GM18519 (cell line): ENCODE measurements at regions not wholly inside any gene's neighbourhood (a gene's known extent, or its start where the extent isn't known, plus 50 kb on each side); places are given as distances from the start of the nearest gene placed in this dataset.
"Not testable (repeated sequence)": the region's sequence is repeated elsewhere in the genome, so short reads cannot be mapped to it uniquely, and the experiment has no call there.

Experiments used
- ATAC-seq: cut with Tn5 transposase; IDR thresholded peaks from one replicate; pipeline ENCODE4 v1.9.1; 2021; ENCODE audit warnings: mild to moderate bottlenecking, moderate library complexity; ENCODE audit not compliant: unreplicated experiment, low FRiP score

DNA sequence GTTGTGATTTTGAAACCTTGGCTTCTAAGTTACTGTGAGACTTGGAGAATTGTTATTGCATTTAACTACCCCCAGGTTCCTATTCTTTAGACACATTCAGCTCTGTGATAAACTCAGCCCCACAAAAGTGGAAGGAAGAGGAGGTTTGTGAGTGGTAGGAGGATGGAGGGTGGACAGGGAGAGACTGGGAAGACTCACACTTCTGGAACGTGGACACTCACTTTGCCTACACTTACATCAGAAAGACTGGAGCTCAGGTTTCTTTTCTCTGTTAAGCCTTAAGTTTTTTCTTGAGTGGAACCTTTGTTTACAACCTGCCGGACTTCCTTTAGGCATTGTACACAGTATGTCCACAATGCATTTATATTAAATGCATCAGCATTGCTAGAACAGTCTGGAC is 99.0 kb downstream of the AREG start:
- ATAC-seq, result no peak

DNA sequence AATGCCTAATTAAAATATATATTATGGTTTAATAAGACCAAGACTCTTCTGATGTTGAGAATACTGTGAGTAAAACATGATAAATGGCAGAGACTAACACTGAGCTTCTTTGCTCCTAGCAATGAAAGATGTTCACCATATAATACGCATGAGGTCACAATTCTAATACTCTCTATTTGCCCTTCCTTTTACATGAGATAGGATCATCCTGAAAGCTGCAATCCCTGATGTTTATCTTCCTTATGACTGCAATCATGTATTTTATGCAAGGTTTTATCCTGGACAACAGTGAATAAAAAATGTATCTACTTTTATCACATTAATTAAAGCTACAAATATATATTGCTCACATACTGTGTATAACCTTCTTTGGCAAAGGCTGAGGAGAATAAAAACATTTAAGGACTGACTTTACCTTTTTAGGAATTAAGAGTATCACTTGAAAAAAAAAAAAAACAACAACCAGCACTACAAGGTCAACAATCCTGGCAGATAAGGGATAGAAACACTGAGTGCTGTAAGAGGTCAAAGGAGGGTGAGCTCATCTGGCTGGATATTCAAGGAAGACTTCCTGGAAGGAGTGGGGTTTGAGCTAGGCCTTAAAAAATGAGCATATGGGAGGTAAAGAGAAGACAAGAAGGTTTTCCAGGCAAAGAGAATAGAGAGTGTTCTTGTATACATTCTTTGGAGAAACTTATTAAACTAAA is 99.9 kb downstream of the AREG start:
- ATAC-seq, result no peak

DNA sequence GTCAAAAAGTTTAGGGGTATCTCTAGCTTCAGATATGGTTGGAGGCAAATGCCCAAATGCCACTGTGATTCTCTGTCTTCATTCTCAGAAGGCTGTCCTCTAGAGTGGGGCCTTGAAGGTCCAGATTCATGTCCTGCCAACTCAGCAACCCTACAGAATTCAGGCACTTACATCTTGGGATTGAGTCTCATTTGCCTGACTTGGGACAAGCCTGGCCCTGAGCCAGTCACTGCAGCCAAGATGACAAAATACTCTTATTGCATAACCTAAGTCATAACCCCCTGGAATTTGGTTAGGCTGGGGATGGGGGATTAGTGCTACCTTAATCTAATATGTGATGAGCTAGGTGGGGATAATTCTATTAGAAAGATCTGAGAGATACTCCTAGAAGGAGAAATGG is 100.5 kb downstream of the AREG start:
- ATAC-seq, result no peak

DNA sequence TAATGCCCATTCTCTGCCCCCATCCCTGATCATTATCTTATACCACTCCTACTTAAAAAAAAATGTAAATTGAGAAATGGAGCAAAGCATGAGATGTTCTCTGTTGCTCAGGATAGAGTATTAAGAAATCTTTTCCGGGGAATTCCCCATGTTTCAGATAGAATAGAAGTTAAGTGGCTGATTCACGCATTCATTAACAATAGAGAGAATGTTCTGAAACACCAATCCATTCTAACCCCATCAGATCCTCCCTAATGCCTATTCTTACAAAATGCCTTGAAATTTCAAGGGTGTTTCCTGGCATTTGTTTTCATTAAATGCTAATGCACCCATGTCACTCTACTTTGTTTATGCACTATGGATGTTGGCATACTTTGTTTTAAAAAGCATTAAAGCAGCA is 101.1 kb downstream of the AREG start:
- ATAC-seq, result no peak

DNA sequence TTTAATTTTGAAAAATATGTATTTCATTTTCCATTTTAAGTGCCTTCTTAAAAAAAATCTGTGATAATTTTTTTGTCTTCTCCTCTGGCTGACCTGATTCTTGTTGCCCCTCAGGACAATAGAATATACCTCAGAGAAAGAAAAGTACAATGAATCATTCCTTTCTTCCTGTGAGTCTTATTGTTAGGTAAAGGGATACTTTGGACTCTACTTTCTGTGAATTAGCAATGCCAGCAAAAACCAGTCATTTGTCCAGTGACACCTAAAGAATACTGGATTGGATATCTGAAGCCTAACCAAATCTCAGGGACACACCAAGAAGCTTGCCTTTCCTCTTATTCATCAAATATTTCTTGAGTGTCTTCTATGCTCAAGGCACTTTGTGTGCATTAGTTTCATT is 102.1 kb downstream of the AREG start:
- no peak for ATAC-seq

DNA sequence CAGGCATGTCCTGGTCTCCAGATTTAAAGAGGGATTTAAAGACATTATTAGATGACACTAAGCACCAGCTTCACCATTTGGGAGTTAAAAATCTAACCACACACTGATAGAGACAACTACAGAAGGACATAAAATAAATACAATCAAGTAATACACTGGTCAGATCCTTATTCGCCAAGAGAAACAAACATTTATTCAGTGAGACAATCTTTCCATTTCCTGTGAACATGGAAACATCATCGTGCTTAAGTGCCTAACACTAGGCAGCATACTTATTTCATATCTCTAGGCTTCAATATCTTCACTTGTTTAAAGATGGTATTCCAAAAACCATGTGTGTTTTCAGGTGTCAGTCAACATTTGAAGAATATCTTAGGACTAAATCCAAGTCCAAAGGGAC is 103.6 kb downstream of the AREG start:
- ATAC-seq, result no peak

DNA sequence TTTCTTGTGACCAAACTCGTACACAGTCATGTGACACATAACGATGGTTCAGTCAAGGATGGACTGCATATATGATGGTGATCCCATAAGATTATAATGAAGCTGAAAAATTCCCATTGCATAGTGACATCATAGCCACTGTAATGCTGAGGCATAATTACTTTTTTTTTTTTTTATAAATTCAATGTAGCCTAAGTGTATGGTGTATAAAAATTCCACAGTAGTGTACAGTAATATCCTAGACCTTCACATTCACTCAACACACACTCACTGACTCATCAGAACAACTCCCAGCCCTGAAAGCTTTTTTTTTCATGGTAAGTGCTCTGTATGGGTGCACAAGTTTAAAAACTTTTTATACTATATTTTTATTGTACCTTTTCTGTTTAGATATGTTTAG is 105.0 kb downstream of the AREG start:
- no peak for ATAC-seq

DNA sequence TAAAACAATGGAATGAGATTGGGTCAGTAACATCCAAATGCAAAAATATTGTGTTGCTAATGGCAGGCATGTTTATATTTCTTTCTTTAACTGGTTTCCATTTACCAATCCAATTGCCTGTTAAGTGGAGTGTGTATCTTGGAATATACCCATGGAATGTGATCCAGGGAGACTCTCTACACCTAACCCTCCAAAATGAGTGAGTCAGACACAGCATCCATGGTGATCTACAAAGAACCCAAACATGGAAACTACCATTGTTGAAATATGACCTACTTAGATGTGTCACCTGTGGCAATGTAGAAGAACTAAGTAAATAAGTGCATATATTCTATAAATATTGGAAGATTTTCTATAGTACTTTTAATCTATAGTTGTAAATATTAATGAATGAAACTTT is 110.3 kb downstream of the AREG start:
- ATAC-seq, result no peak

DNA sequence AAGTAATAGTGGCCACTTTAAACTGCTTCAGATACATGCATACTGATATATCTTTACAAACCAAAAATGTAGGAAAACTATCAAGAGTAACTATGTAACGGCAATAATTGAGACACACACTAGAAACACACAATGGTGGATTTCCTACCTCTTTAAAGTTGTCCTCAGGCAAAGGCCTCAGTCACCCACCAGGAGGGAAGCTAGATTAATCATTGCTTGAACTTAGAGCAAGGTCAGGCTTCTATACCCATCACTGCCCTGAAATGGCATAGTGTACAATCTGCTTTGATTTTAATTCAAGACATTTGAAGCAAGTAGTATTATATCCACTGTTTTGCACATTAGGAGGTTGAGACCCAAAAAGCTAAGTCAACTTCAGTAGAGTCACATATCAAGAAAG is 110.9 kb downstream of the AREG start:
- no peak for ATAC-seq

DNA sequence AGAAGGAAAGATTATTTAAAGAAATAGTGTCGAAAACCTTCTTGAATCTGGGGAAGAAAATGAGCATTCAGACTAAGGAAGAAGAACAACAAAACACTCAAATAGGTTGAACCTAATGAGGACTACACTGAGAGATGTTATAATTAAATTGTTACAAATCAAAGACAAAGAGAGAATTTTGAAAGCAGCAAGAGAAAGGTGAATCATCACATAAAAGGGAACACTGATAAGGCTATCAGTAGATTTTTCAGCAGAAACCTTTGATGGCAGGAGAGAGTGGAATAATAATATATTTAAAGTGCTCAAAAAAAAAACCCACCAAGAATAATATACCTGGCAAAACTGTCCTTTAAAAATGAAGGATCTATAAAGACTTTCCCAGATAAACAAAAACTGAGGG is 114.9 kb downstream of the AREG start:
- no peak for ATAC-seq

DNA sequence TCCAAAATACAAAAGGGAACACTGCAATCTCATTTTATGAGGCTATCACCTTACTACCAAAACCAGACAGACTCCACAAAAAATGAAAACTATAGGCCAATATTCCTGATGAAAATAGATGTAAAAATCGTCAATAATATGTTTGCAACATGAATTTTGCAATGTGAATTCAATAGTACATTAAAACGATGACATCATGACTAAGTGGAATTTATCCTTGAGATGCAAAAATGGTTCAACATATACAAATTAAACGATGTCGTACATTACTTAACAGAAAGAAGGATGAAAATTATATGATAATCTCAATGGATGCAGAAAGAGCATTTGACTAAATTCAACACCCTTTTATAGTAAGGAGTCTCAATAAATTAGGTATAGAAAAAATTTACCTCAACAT is 123.0 kb downstream of the AREG start:
- no peak for ATAC-seq

DNA sequence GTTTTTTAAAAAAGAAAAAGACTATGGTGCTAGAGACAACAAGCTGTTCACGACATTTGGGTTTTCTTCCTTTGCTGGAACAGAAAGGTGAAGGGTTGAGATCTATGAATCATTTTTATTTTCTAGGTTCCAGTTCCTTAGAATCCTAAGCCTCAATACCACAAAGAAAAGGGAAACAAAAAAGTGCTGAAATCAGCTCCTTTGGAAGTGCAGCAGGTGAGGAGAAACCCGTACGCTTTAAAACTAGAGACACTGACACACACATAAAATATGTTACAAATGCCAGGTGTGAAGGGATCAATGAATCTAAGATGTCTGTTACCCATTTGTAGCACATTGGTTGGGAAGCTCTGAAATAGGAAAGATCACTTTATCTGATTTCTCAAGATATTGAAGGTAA is 125.2 kb downstream of the AREG start:
- no peak for ATAC-seq

DNA sequence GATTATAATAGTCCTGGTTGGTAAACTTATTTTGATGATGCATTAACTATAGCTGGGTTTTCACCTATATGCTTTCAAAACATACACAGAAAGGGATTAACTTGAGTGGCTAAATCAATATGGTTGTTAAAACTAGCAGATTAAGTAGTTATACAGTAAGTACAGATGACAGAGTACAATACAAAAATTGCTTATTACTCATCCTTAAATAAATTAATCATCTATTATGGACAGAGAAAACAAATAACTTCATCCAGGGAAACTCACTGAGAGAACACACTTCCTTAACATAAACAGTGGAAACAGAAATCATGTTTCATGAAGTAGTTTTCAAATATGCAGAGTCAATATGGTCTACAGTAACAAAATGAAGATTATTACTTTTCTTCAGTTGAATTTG is 133.4 kb downstream of the AREG start:
- no peak for ATAC-seq

DNA sequence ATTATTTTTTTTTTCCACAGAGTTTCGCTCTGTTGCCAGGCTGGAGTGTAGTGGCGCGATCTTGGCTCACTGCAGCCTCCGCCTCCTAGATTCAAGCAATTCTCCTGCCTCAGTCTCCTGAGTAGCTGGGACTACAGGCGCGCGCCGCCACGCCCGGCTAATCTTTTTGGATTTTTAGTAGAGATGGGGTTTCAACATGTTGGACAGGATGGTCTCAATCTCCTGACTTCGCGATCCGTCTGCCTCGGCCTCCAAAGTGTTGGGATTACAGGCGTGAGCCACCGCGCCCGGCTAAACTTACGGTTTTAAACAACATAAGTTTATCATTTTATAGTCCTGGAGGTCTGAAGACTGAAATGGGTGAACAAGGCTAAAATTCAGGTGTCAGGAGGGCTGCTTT is 133.9 kb downstream of the AREG start:
- not testable (repeated sequence) for ATAC-seq

DNA sequence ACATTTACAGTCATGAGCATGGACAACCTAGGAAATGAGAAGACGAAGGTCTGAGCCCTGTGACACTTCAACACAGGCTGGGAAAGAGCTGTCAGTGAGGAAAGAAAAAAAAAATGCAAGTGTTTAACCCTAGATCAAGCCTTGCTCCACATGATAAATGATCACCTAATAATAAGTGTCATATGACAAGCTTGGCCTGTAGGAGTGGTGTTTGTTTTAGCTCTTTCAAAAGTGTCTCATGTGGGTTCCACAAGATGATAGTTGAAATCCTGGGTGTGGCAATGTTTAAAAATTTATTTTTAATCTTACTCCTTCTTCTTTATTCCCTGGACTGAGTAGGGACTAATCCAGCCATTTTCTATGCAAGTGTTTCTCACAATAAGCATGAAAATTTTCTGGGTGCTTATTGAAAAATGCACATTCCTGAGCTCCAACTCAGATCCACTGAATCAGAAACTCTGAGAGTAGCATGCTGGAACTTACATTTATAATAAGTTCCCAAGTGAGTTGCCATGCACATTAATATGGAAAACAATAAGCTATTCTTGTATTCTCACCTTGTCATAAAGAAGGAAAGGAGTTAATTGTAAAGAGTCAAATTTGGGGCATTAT is 138.3 kb downstream of the AREG start:
- ATAC-seq, result no peak

DNA sequence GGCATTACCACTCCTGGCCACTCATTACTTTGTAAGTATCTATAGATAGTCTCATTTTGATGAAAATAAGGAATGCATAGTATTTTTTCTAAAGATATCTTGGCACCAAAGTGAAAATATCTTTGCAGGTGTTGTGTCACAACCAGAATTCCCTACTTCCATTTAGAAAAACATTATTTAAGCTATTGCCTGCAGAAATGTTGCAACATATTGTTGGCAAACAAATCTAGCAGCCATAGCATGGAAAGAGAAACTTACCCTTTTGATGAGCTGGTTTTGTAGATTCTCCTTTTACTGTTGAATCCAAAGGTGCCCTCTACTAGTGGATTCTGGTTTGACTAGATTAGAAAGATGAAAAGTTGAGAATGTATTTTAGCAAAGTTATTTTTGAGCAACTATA is 138.8 kb downstream of the AREG start:
- ATAC-seq, result no peak

DNA sequence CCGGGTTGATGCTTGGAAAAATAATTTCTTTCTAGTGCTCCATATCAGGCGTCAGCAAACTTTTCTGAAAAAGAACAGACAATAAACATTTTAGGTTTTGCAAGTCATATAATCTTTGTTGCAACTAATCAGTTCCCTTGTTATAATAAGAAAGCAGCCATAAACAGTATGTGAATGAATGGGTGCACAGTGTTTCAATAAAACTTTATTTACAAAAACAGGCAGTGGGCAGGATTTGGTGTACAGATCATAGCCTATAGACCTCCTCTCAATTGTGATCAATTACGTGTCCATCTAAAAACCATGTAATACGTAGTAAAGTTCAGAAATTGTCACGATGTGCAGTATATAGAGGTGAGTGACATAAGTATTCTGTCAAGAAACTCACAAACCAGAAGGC is 143.4 kb downstream of the AREG start:
- no peak for ATAC-seq

DNA sequence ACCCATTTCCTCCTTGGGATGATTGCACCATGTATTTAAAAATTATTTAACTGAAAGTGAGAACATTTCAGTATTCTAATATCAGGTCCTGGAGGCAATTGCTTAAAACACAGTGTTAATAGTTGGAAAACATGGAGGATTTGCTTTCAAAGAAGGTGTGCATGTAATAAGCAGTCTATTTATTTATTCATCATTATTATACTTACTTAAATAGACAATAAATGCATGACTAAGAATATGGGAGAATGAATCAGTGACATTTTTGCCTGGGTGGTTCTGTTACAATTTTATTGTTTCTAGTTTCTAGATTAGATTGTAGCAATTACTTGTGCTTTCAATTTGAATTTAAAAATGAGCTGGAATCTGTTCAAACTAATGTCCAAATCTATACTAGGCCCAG is 145.5 kb downstream of the AREG start:
- no peak for ATAC-seq

DNA sequence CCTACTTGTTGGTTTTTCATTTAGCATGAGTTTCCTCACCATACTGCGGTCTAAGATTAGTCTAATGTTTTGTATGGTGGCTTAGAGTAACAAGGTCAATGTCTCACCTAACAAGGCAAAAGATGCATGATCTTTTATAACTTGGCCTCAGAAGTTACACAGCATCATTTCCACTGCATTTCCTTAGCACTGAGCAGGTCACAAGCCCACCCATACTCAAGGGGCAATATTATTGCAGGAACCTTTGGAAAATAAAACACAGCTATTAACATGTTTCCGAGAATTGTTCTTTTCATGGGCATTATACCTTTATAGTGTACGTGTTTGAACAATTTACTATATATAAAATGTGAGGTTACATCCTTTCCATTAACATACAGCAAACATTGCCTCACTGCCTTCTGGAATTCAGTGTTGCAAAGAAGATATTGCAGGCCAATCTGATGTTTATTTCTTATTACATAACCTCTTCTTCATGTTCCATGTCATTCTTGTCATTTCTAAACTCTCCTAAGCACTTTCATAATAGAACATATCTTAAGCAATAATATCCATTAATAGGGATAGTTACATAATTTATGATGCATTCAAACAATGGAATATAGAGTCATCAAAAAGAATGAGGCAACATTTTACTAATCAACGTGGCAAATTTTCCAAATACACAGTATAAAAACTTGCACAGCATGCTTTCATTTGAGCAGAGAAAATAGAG is 153.8 kb downstream of the AREG start:
- no peak for ATAC-seq

DNA sequence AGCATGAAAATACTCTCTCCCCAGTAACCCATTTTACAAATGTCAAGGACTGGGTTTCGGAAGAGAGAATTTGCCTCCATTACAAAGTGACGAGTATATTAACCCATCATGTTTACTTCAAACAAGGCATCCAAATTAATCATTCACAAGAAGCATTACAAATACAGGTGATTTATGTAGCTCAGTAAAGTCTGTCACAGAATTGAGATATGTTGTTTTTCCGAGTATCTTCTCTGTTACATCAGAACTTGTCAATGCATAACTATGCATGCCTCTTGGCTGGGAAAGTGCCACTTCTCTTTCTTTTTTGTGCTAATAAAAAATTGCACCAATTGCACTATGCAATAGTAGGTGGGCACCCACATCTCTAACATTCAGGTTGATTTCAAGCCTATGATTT is 158.2 kb downstream of the AREG start:
- no peak for ATAC-seq

DNA sequence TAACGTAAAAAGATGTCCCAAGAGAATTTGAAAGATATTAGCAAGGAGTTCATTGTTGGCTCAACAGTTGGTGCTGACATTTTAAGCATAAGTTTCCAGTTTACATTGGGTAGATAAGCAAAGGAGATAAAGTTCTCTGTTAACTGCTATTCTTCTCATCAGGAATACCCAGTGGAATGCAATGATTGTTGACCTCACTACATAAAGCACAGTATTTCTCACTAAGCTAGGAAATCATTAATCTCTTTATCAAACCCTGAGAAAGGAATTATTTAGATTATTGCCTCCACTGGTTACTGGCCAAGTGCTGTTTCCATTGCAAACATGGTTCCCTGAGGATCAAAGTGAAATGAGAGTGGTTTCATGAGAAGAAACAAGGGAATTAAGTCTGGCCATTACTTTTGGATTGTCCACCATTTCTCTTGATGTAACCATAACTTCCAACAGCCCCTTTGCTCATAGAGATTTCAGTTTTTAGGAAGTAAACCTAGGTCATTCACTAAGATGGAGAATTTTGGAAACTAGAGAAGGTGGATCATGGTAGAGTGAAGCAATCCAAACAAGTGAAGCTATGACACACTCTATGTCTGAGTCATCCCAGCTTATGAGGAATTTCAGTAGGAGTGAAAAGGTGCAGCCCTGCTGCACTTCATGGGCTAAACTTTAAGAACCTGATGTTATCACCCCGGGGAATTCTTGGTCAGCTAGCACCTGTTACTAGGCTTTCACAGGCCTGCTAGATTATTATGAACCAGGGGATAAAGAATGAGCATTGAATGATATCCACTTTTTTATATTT is 163.4 kb downstream of the AREG start:
- ATAC-seq, result no peak
